ENCODE measurements at regions not wholly inside any gene's neighbourhood (a gene's known extent, or its start where the extent isn't known, plus 50 kb on each side); places are given as distances from the start of the nearest gene placed in this dataset.

GRCh38 chr13:66037096-66037495 is 1193.0 kb downstream of the PCDH9 start:
- TF ChIP-seq CTCF (IDR thresholded peaks at IDR 0.05; ENCODE audit: poor library complexity) (no peak), EZH2 (IDR thresholded peaks at IDR 0.05; ENCODE audit: borderline replicate concordance) (no peak), EZH2phosphoT487 (IDR thresholded peaks at IDR 0.05; ENCODE audit: low read depth, severe bottlenecking, unreplicated experiment) (no peak)

All from hepatocyte (in vitro differentiated cells).